Glutamatergic neuron (in vitro differentiated cells): ENCODE measurements at regions not wholly inside any gene's neighbourhood (a gene's known extent, or its start where the extent isn't known, plus 50 kb on each side); places are given as distances from the start of the nearest gene placed in this dataset.

Experiments used
- DNase-seq: peaks from one replicate; pipeline ENCODE4 v3.0.0; 2022
- H3K27ac Mint-ChIP-seq: one replicate; pipeline ENCODE4 v1.8.0; 2020; ENCODE audit warnings: mild to moderate bottlenecking, mixed read lengths, inconsistent platforms; ENCODE audit not compliant: unreplicated experiment
- H3K27me3 Mint-ChIP-seq: one replicate; pipeline ENCODE4 v1.8.0; 2020; ENCODE audit warnings: mild to moderate bottlenecking, moderate library complexity, mixed read lengths, inconsistent platforms; ENCODE audit not compliant: unreplicated experiment
- H3K36me3 Mint-ChIP-seq: one replicate; pipeline ENCODE4 v1.8.0; 2020; ENCODE audit warnings: mild to moderate bottlenecking, mixed read lengths, inconsistent platforms; ENCODE audit not compliant: unreplicated experiment
- H3K4me1 Mint-ChIP-seq: one replicate; pipeline ENCODE4 v1.8.0; 2020; ENCODE audit warnings: mild to moderate bottlenecking, low read depth, mixed read lengths, inconsistent platforms; ENCODE audit not compliant: unreplicated experiment
- H3K4me3 Mint-ChIP-seq: one replicate; pipeline ENCODE4 v1.8.0; 2020; ENCODE audit warnings: mild to moderate bottlenecking, mixed read lengths, inconsistent platforms; ENCODE audit not compliant: unreplicated experiment
- H3K9me3 Mint-ChIP-seq: one replicate; pipeline ENCODE4 v1.8.0; 2020; ENCODE audit warnings: mild to moderate bottlenecking, moderate library complexity, mixed read lengths, inconsistent platforms; ENCODE audit not compliant: unreplicated experiment
- CTCF ChIP-seq: fragments of 200-600 bp; sonication (generic); IDR thresholded peaks from one replicate; pipeline ENCODE4 v1.5.0; 2021; ENCODE audit not compliant: partially characterized antibody, unreplicated experiment

GRCh38 chr9:746661-747434 is 94.6 kb upstream of the DMRT1 start:
- Mint-ChIP-seq H3K36me3 (no peaks in the 10 kb centered on the region), H3K27me3 (peaks cover 19% of the 10 kb centered on the region), H3K4me1 (peaks cover 25% of the 10 kb centered on the region), H3K4me3 (no peak overlapping the region), H3K27ac (no peak overlapping the region), H3K9me3 (peaks cover 16% of the 10 kb centered on the region)
- no peak for DNase-seq
- TF ChIP-seq CTCF = no peak

- TF ChIP-seq CTCF = no peak
- Mint-ChIP-seq H3K27ac (no peak overlapping the region), H3K36me3 (no peaks in the 10 kb centered on the region), H3K27me3 (peaks cover 19% of the 10 kb centered on the region), H3K9me3 (peaks cover 16% of the 10 kb centered on the region), H3K4me3 (no peak overlapping the region), H3K4me1 (peaks cover 25% of the 10 kb centered on the region)
- no peak for DNase-seq
Observed at GRCh38 chr9:747567-747966, 93.9 kb upstream of the DMRT1 start.

GRCh38 chr9:748861-749497 is 92.5 kb upstream of the DMRT1 start:
- Mint-ChIP-seq H3K9me3 (peaks cover 16% of the 10 kb centered on the region), H3K4me3 (no peak overlapping the region), H3K36me3 (no peaks in the 10 kb centered on the region), H3K27ac (no peak overlapping the region), H3K4me1 (peaks cover 24% of the 10 kb centered on the region), H3K27me3 (peaks cover 17% of the 10 kb centered on the region)
- no peak for TF ChIP-seq CTCF
- no peak for DNase-seq

GRCh38 chr9:749716-750115 is 91.8 kb upstream of the DMRT1 start:
- Mint-ChIP-seq H3K4me3 (no peak overlapping the region), H3K27me3 (peaks cover 12% of the 10 kb centered on the region), H3K27ac (no peak overlapping the region), H3K36me3 (no peaks in the 10 kb centered on the region), H3K9me3 (peaks cover 11% of the 10 kb centered on the region), H3K4me1 (peaks cover 18% of the 10 kb centered on the region)
- no peak for TF ChIP-seq CTCF
- DNase-seq = no peak
